Activated T-cell treated with anti-CD3 and anti-CD28 coated beads, Interleukin-2, amount 50 U/mL, for 4 hours (primary cell): ENCODE measurements at regions not wholly inside any gene's neighbourhood (a gene's known extent, or its start where the extent isn't known, plus 50 kb on each side); places are given as distances from the start of the nearest gene placed in this dataset.
"Not testable (repeated sequence)": the region's sequence is repeated elsewhere in the genome, so short reads cannot be mapped to it uniquely, and the experiment has no call there.

Source experiments
- ATAC-seq, 2 donors: fragments of 200-7000 bp; cut with Tn5 transposase; one replicate each; pipeline ENCODE4 v1.10.0; 2021
- DNase-seq: peaks from one replicate; pipeline ENCODE4 v3.0.0-alpha.2; 2020
- H3K27me3 Mint-ChIP-seq: one replicate; pipeline ENCODE4 v1.8.0; 2021; ENCODE audit warnings: low read depth, mixed read lengths
- H3K36me3 Mint-ChIP-seq: one replicate; pipeline ENCODE4 v1.8.0; 2022; ENCODE audit warnings: mixed read lengths; ENCODE audit not compliant: insufficient read depth
- H3K4me1 Mint-ChIP-seq: one replicate; pipeline ENCODE4 v1.8.0; 2021; ENCODE audit warnings: low read depth, mixed read lengths
- H3K4me3 Mint-ChIP-seq: one replicate; pipeline ENCODE4 v1.8.0; 2021; ENCODE audit warnings: mild to moderate bottlenecking, moderate library complexity, mixed read lengths
- H3K9me3 Mint-ChIP-seq: one replicate; pipeline ENCODE4 v1.8.0; 2021; ENCODE audit warnings: mixed read lengths

DNA sequence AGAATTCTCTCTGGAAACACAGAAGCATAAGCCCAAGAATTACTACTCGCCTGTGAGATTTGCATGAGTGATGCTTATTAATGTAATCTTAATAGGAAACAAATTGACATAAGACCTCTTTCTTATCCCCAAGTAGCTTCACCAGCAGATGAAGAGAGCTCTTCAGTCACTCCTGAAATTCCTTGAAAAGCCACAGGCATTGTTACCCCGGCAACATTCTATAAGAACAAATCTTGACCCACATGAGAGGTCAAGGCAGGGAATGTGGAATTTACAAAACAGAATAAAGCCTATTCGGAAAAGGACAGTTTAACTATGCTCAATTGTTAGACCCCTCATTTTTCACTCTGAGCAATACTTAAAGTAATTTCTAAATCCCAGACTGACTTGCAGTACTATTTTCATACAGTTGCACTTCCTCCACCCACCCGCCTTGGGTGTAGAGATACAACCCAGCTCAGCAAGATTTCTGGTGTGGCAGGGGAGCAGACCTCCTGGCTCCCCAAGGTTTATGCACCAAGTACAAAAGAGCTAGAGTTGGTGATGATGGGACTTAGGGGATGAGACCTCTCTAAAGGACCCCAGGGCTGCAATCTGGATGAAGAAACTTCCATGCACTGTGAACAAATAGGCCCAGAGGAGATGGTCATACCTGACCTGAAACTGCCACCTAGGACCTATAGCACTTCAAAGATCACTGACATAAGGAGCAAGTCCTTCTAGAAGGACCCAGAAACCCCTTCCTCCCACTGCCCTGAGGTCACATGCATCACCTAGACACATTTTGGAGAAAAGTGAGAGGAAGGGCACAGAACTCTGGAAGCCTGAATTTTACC, 242.1 kb downstream of the ZNF608 start:
- ATAC-seq (no peak), DNase-seq (no peak)
- Mint-ChIP-seq H3K4me3 (no peak overlapping the region), H3K4me1 (no peaks in the 10 kb centered on the region), H3K9me3 (no peaks in the 10 kb centered on the region), H3K27me3 (no peaks in the 10 kb centered on the region), H3K36me3 (no peaks in the 10 kb centered on the region)

DNA sequence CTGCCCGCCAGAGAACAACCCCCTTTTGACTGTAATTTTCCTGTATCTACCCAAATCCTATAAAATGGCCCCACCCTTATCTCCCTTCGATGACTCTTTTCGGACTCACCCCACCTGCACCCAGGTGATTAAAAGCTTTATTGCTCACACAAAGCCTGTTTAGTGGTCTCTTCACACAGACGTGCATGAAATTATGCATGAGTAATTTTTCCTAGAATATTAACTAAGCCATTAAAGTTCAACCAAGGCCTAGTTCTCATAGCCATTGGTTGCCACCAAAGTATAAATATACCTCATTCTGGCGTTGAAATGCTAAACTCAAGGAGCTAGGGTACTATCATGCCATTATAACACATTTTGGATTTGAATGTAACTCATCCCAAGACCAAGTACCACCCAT, 243.9 kb downstream of the ZNF608 start:
- no peak for ATAC-seq
- H3K36me3 Mint-ChIP-seq = no peaks in the 10 kb centered on the region
- H3K27me3 Mint-ChIP-seq = no peaks in the 10 kb centered on the region
- H3K4me3 Mint-ChIP-seq = no peak overlapping the region
- no peaks in the 10 kb centered on the region for H3K4me1 Mint-ChIP-seq
- no peaks in the 10 kb centered on the region for H3K9me3 Mint-ChIP-seq
- no peak for DNase-seq

DNA sequence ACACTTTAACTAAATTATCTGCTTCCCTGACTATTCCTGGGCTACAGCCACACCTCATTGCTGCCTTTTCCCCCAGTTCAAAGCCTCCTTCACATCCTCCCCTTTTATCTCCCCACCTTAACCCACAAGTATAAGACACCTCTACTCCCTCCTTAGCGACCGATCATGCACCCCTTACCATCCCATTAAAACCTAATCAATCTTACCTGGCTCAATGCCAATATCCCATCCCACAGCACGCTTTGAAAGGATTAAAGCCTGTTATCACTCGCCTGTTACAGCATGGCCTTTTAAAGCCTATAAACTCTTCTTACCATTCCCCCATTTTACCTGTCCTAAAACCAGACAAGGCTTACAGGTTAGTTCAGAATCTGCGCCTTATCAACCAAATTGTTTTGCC, 246.6 kb downstream of the ZNF608 start:
- not testable (repeated sequence) for H3K4me1 Mint-ChIP-seq, DNase-seq, ATAC-seq, H3K27me3 Mint-ChIP-seq, H3K36me3 Mint-ChIP-seq, H3K9me3 Mint-ChIP-seq, H3K4me3 Mint-ChIP-seq

DNA sequence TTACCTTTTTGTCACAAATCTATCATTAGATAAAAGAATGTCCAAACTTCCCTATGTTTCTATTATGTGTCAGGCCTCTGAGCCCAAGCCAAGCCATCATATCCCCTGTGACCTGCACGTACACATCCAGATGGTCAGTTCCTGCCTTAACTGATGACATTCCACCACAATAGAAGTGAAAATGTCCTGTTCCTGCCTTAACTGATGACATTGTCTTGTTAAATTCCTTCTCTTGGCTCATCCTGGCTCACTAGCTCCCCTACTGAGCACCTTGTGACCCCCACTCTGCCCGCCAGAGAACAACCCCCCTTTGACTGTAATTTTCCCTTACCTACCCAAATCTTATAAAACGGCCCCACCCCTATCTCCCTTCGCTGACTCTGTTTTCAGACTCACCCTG, 249.5 kb downstream of the ZNF608 start:
- not testable (repeated sequence) for ATAC-seq, H3K4me1 Mint-ChIP-seq, DNase-seq, H3K27me3 Mint-ChIP-seq, H3K36me3 Mint-ChIP-seq, H3K4me3 Mint-ChIP-seq, H3K9me3 Mint-ChIP-seq

DNA sequence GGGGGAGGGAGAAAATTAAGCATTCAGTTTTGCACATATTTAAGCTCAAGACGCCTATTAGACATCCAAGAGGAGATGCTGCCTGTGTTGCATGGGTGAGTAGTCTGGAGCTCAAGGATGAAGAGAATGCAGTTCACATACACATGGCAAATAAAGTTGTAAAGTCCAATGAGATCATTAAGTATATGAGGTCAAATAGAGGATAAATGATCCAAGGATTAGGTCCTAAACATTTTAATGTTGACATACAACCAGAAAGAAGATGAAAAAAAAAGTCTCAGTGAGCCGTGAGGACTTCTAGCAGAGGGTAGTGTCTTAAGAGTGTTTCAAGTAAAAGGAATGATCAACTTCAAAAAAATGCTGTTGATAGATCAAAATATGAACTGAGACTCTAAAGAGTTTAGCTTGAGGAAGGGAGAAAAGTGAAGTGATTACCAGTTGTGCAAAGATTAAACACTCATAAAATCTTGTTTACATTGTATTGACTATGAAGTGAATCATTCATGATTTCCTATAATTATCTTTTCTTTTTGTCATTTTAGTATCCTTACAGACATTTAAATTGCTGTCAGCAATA, 251.8 kb downstream of the ZNF608 start:
- ATAC-seq (no peak), DNase-seq (no peak)
- Mint-ChIP-seq H3K9me3 (peaks cover 18% of the 10 kb centered on the region), H3K4me3 (no peak overlapping the region), H3K36me3 (no peaks in the 10 kb centered on the region), H3K4me1 (no peaks in the 10 kb centered on the region), H3K27me3 (no peaks in the 10 kb centered on the region)

DNA sequence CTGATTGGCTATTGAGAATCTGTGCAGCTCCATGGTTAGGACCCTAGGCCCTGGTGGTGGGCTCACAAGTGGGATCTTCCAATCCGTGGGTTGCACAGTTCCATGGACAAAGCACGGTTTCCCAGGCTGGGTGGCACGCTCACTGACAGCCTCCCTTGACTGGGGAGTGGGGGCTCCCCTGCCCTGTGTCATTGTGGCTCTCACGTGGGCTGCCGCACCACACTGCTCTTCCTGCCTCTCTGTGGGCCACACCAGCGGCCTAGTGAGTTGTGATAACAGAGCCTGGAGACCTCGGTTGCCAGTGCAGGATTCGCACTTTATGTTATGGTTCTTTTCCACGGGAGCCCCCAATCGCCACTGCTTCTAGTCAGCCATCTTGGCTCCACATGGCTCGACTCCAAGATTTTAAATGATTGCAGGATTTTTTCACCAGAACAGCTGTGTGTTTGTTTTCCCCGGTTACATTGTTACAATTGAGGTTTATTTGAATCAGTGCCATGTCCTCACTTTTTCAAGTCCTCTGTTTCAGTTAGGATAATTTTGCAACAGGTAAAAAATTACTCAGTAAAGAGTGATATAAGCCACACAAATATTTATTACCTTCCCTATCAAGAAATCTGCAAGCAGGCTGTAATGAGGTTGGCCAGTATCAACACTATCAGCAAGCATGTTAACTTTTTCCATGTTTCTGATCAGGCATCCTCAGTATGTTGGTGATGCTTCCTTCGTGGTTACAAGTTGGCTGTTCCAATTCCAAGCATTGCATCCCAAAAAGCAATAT, 253.8 kb downstream of the ZNF608 start:
- DNase-seq = no peak
- H3K9me3 Mint-ChIP-seq = peaks cover 19% of the 10 kb centered on the region
- ATAC-seq = no peak
- H3K27me3 Mint-ChIP-seq = no peaks in the 10 kb centered on the region
- no peaks in the 10 kb centered on the region for H3K36me3 Mint-ChIP-seq
- H3K4me3 Mint-ChIP-seq = no peak overlapping the region
- H3K4me1 Mint-ChIP-seq = no peaks in the 10 kb centered on the region

DNA sequence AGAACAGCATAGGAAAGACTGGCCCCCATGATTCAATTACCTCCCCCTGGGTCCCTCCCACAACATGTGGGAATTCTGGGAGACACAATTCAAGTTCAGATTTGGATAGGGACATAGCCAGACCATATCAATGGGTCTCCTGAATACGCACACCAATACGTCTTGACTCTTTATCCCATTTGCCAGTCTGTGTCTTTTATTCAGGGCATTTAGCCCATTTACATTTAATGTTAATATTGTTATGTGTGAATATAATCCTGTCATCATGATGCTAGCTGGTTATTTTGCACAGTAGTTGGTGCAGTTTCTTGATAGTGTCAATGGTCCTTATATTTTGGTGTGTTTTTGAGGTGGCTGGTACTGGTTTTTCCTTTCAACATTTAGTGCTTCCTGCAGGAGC, 256.1 kb downstream of the ZNF608 start:
- not testable (repeated sequence) for H3K36me3 Mint-ChIP-seq, ATAC-seq, H3K27me3 Mint-ChIP-seq, H3K4me3 Mint-ChIP-seq, H3K4me1 Mint-ChIP-seq, DNase-seq
- peaks cover 19% of the 10 kb centered on the region for H3K9me3 Mint-ChIP-seq

DNA sequence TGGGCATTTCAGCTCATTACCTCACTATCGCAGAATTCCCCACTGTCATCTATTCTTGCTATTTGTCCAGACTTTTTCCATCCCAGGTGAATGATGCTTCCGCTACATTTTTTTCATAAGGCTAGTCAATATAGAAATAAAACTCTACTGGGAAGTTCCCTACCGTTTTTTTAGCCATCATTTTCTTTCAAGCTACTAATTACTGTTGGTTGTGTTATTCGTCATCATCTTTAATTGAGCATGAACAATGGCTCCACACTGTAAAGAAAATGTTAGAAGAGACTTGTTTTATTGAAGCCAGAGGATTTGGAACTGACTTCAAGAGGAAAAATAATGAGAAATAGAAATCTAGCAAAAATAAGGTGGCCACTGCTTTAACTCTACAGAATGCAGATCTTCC, 265.0 kb downstream of the ZNF608 start:
- H3K4me1 Mint-ChIP-seq = no peaks in the 10 kb centered on the region
- no peaks in the 10 kb centered on the region for H3K36me3 Mint-ChIP-seq
- ATAC-seq (no peak), DNase-seq (no peak)
- no peaks in the 10 kb centered on the region for H3K27me3 Mint-ChIP-seq
- no peaks in the 10 kb centered on the region for H3K9me3 Mint-ChIP-seq
- H3K4me3 Mint-ChIP-seq = no peak overlapping the region

DNA sequence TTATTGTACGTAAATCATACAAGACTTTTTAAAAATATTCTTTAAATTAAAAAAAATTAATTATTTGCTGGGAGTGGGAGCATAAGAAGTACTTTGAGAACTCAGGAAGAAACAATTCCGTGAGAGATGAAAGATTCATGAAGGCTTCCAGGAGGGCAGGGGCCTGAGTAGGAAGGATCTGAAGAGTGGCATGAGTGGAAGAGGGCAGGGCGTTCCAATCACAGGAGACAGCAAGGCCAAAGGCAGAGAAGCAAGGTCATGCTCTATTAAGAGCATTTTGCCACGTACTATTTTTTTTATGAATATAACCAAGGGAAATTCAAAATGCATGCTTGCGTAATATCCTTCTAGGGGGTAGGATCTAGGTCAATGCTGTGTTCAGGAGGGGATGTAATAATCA, 265.5 kb downstream of the ZNF608 start:
- Mint-ChIP-seq H3K4me1 (no peaks in the 10 kb centered on the region), H3K36me3 (no peaks in the 10 kb centered on the region), H3K9me3 (no peaks in the 10 kb centered on the region), H3K27me3 (no peaks in the 10 kb centered on the region), H3K4me3 (no peak overlapping the region)
- DNase-seq (no peak), ATAC-seq (no peak)

DNA sequence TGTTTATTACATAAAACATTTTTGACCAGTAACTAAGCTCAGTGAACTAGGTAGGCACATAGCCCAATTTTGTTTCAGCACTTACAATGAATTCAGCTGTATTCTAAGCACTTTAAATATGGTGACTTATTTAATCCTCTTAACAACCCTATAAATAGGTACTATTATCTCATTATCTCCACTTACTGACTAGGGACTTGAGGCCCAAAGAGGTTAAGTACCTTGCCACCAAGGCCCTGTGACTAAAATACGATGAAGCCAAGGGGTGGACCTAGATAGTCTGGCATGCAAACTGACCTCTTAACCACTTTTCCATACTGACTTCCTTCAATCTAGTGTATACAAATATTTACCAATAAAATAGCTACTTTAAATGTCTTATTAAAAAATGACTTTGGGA, 266.4 kb downstream of the ZNF608 start:
- H3K27me3 Mint-ChIP-seq = no peaks in the 10 kb centered on the region
- ATAC-seq = no peak
- DNase-seq = no peak
- H3K9me3 Mint-ChIP-seq = no peaks in the 10 kb centered on the region
- H3K4me3 Mint-ChIP-seq = no peak overlapping the region
- no peaks in the 10 kb centered on the region for H3K36me3 Mint-ChIP-seq
- H3K4me1 Mint-ChIP-seq = no peaks in the 10 kb centered on the region

DNA sequence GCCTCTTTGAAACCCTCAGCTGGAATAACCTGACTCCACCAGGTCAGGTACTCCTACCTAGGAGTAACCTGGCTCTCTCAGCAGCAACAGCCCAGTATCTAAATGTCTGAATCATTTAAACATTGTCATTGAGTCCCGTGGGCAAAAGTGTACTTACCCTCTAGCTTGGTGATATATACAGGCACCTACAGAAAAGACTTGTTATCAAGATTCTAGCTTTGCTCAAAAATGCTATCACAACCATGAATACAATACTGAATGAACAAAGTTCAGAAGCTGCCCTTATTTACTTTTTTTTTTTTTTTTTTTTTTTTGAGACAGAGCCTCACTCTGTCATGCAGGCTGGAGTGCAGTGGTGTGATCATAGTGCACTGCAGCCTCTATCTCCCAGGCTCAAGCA, 268.2 kb downstream of the ZNF608 start:
- ATAC-seq (no peak), DNase-seq (no peak)
- Mint-ChIP-seq H3K27me3 (no peaks in the 10 kb centered on the region), H3K4me1 (no peaks in the 10 kb centered on the region), H3K36me3 (no peaks in the 10 kb centered on the region), H3K4me3 (no peak overlapping the region), H3K9me3 (no peaks in the 10 kb centered on the region)

DNA sequence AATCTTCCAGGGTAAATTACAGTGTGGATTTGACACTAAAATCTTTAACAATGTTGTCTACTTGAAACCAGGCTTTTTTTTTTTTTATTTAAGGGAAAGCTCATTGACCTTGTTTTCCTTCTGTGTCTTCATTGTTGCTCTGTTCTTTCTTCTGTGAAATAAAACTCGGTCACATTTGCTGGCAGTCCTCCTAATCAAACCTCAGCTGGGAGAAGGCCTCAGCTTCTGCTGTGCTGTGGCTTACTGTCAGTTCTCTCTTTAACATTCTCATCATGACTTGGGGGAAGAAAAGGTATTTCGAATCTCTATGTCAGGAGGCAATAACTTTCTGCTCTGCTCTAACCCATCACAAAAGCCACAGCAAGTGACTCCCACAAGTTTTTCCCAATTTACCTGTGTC, 268.9 kb downstream of the ZNF608 start:
- Mint-ChIP-seq H3K4me1 (no peaks in the 10 kb centered on the region), H3K4me3 (no peak overlapping the region), H3K9me3 (no peaks in the 10 kb centered on the region), H3K27me3 (no peaks in the 10 kb centered on the region), H3K36me3 (no peaks in the 10 kb centered on the region)
- ATAC-seq = no peak
- no peak for DNase-seq

DNA sequence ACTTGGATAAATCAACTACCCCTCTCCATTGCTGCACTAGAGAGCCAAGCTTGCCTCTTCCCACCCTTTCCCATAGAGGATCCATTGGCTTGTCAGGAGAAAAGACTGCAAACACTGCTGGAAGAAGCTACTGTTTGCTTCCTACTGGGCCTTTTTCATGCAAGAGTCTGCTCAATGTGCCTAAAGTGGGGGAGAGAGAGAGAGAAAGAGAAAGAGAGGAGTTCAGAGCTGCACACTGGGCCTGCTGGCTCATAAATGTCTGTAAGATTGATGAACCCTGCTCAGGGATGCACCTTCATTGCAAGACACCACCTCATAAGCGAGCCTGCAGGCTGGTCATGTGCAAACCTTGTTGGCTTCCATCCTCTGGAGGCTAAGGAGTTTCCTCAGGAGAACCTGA, 269.4 kb downstream of the ZNF608 start:
- Mint-ChIP-seq H3K27me3 (no peaks in the 10 kb centered on the region), H3K4me3 (no peak overlapping the region), H3K9me3 (peaks cover 2% of the 10 kb centered on the region), H3K4me1 (no peaks in the 10 kb centered on the region), H3K36me3 (no peaks in the 10 kb centered on the region)
- DNase-seq = no peak
- ATAC-seq = no peak

DNA sequence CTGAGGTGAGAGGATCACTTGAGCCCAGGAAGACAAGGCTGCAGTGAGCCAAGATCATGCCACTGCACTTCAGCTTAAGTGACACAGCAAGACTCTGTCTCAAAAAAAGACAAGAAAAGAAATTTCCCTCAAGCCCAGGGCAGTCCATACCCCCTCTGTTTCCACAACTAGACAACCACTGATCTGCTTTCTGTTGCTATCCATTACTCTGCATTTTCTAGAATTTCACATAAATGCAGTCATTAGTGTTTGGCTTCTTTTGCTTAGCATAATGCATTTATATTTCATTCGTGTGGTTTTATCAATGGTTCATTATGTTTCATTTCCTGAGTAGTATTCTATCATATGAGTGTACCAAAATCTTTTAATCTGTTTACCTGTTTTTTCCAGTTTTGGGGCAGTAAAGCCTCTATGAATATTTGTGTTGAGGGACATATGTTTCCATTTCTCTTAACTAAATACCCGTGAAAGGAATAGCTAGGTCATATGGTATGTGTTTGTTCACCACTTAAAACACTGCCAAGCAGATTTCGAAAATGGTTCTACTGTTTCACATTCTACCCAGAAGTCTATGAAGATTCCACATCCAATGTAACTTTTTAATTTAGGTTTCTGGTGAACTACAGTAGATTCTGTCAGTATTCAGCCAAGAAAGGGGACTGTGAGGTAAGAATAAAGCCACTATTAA, 271.8 kb downstream of the ZNF608 start:
- no peaks in the 10 kb centered on the region for H3K27me3 Mint-ChIP-seq
- H3K9me3 Mint-ChIP-seq = peaks cover 3% of the 10 kb centered on the region
- H3K4me1 Mint-ChIP-seq = no peaks in the 10 kb centered on the region
- no peaks in the 10 kb centered on the region for H3K36me3 Mint-ChIP-seq
- no peak overlapping the region for H3K4me3 Mint-ChIP-seq
- DNase-seq (no peak), ATAC-seq (no peak)
